ENCODE measurements at regions not wholly inside any gene's neighbourhood (a gene's known extent, or its start where the extent isn't known, plus 50 kb on each side); places are given as distances from the start of the nearest gene placed in this dataset.

DNA sequence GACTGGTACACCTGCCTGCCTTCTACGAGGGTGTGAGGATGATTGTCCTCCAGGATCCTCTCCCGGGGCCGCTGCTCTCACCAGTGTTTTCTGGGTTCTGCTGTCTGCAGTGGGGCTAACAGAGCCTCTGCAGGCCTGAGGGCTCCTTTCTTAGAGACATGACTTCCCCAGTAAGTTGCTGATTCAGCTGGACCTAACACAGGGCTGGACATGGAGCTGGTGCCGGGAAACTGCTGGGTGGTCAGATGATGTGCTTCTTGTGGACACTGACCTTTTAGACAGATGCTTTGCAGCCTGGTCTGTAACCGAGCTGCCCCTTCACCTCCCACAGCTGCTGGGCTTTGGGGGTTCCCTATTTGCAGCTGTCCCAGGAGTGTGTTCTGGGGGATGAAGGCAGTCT lies 71.5 kb downstream of the FOXL1 start:
- Histone ChIP-seq H3K4me1 (ENCODE audit: insufficient read depth, low read length) (no peaks in the 10 kb centered on the region), H3K27me3 (ENCODE audit: insufficient read depth, low read length) (no peaks in the 10 kb centered on the region), H3K4me3 (ENCODE audit: low read length) (no peak overlapping the region), H3K36me3 (ENCODE audit: insufficient read depth, low read depth, low read length) (no peaks in the 10 kb centered on the region), H3K9me3 (ENCODE audit: insufficient read depth, low read depth, low read length) (peaks cover 7% of the 10 kb centered on the region; the same call in 1 of the 2 replicates), H3K27ac (ENCODE audit: low read length) (no peak overlapping the region), H3K9ac (ENCODE audit: low read depth, low read length) (no peak overlapping the region)

DNA sequence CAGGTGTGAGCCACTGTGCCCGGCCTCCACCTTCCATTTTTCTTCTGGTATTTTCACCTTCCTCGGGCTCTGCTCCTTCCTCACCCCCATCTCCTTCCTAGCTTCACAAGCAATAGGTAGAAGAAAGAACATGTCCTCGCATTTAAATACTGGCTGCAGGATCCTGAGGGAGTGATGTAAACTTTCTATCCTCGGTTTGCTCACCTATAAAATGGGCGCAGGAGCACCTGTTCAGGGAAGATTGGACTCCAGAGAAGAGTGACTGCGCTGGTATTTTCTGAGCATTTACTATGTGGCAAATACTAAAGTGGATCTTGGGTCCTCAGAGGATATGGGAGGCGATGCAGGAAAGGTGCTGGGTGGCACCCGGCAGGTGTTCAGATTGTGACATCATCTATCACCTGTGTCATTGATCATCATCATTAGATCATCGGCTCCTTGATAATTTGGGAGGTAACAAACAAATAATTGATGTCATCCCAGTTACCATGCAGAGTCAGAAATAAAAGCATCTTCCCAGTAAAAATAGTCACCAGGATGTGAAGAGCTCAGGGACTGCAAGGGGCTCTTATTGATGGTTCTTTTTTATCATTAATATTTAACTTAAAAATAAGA lies 72.8 kb downstream of the FOXL1 start:
- H3K4me3 ChIP-seq (ENCODE audit: low read length): no peak overlapping the region

GRCh38 chr16:86651823-86652222 lies 73.5 kb downstream of the FOXL1 start:
- H3K27ac ChIP-seq (ENCODE audit: low read length): no peak overlapping the region
- H3K4me3 ChIP-seq (ENCODE audit: low read length): no peak overlapping the region
- H3K4me1 ChIP-seq (ENCODE audit: insufficient read depth, low read length): no peaks in the 10 kb centered on the region
- H3K27me3 ChIP-seq (ENCODE audit: insufficient read depth, low read length): no peaks in the 10 kb centered on the region
- peaks cover 7% of the 10 kb centered on the region; the same call in 1 of the 2 replicates for H3K9me3 ChIP-seq (ENCODE audit: insufficient read depth, low read depth, low read length)
- H3K9ac ChIP-seq (ENCODE audit: low read depth, low read length): no peak overlapping the region
- no peaks in the 10 kb centered on the region for H3K36me3 ChIP-seq (ENCODE audit: insufficient read depth, low read depth, low read length)

More for the DNA sequence above, 72.8 kb downstream of the FOXL1 start:
- Histone ChIP-seq H3K9ac (ENCODE audit: low read depth, low read length) (no peak overlapping the region), H3K36me3 (ENCODE audit: insufficient read depth, low read depth, low read length) (no peaks in the 10 kb centered on the region), H3K27me3 (ENCODE audit: insufficient read depth, low read length) (no peaks in the 10 kb centered on the region), H3K9me3 (ENCODE audit: insufficient read depth, low read depth, low read length) (peaks cover 7% of the 10 kb centered on the region; the same call in 1 of the 2 replicates), H3K27ac (ENCODE audit: low read length) (no peak overlapping the region), H3K4me1 (ENCODE audit: insufficient read depth, low read length) (no peaks in the 10 kb centered on the region)

DNA sequence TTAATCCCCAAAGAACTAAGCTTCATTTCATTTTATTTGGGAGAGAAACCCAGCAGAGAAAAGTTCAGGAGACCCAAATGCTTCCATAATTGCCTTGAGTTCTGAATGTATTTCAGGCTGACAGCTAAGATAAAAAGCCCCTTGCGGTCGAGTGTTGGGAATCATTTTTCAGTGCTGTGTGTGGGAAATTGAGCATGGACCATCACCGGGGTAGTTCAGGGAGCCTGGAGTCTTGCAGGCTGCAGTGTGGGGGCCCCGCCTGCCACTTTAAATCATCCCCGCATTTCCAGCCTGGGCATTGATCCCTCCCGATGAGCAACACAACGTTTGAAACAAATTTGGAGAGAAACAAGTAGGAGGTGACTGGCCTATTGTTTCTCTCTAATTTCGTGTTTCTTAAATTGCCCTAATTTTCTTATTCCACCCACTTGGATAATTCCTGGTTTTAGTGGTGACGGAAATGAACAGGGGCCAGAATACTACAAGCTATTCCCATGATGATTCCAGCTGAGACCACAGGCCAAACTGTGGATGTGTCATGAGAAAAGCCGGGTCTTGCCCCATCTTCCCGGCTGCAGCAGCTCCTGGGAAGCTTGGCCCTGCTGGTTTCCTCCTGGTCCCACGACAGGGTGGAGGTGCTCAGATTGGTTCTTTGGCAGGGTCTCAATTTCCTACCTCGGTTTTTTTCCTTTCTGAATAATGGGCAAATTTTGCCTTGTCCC lies 75.1 kb downstream of the FOXL1 start:
- no peak overlapping the region for H3K27ac ChIP-seq (ENCODE audit: low read length)
- H3K9ac ChIP-seq (ENCODE audit: low read depth, low read length): no peak overlapping the region
- H3K4me1 ChIP-seq (ENCODE audit: insufficient read depth, low read length): no peaks in the 10 kb centered on the region
- H3K4me3 ChIP-seq (ENCODE audit: low read length): no peak overlapping the region
- H3K27me3 ChIP-seq (ENCODE audit: insufficient read depth, low read length): no peaks in the 10 kb centered on the region
- no peaks in the 10 kb centered on the region for H3K9me3 ChIP-seq (ENCODE audit: insufficient read depth, low read depth, low read length)
- H3K36me3 ChIP-seq (ENCODE audit: insufficient read depth, low read depth, low read length): no peaks in the 10 kb centered on the region

- Histone ChIP-seq H3K9me3 (ENCODE audit: insufficient read depth, low read depth, low read length) (no peaks in the 10 kb centered on the region), H3K4me3 (ENCODE audit: low read length) (no peak overlapping the region), H3K36me3 (ENCODE audit: insufficient read depth, low read depth, low read length) (no peaks in the 10 kb centered on the region), H3K27me3 (ENCODE audit: insufficient read depth, low read length) (no peaks in the 10 kb centered on the region), H3K27ac (ENCODE audit: low read length) (no peak overlapping the region), H3K9ac (ENCODE audit: low read depth, low read length) (no peak overlapping the region), H3K4me1 (ENCODE audit: insufficient read depth, low read length) (no peaks in the 10 kb centered on the region)
These were observed 79.6 kb downstream of the FOXL1 start for GRCh38 chr16:86657972-86658371.

GRCh38 chr16:86660623-86661022 lies 82.3 kb downstream of the FOXL1 start:
- Histone ChIP-seq H3K4me1 (ENCODE audit: insufficient read depth, low read length) (no peaks in the 10 kb centered on the region), H3K27me3 (ENCODE audit: insufficient read depth, low read length) (no peaks in the 10 kb centered on the region), H3K27ac (ENCODE audit: low read length) (no peak overlapping the region), H3K36me3 (ENCODE audit: insufficient read depth, low read depth, low read length) (no peaks in the 10 kb centered on the region), H3K4me3 (ENCODE audit: low read length) (no peak overlapping the region), H3K9ac (ENCODE audit: low read depth, low read length) (no peak overlapping the region), H3K9me3 (ENCODE audit: insufficient read depth, low read depth, low read length) (no peaks in the 10 kb centered on the region)

DNA sequence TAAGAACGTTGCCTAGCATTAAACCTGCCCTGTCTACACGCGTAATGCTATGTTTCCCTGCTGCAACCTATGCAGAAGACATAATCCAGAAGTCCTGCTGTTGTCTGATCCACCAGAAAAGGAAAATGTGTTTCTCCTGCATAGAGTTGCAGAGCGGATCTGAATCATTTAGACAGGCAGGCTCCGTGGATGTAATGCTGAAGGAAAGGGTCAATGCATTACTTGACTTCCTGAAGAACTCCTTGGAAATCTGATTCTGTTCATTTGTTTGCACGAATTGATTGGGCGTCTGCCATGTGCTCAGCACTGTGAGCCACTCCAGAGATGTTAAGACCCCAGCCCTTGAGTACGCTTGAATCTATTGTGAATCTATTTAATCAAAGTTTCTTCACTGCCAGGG lies 83.4 kb downstream of the FOXL1 start:
- H3K27ac ChIP-seq (ENCODE audit: low read length): no peak overlapping the region

DNA sequence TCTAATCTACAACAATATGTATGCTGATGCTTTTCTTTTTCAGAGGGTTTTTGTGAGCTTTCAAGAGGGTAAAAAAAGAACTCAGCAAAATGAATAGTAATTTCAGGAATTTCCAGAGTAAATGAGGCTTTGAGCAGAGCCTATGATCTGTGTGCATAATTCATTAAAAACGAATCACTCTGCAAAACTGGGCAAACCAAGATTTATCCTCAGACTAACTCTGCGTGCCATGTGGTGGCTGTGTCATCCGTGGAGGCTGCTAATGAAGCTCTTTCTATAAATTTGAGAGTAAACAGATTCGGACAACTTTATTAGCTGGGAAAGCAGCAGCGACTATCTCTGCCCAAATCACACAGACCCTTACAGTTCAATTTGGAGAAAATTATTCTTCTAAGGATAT lies 83.8 kb downstream of the FOXL1 start:
- Histone ChIP-seq H3K4me1 (ENCODE audit: insufficient read depth, low read length) (no peaks in the 10 kb centered on the region), H3K9ac (ENCODE audit: low read depth, low read length) (no peak overlapping the region), H3K9me3 (ENCODE audit: insufficient read depth, low read depth, low read length) (no peaks in the 10 kb centered on the region), H3K27me3 (ENCODE audit: insufficient read depth, low read length) (no peaks in the 10 kb centered on the region), H3K4me3 (ENCODE audit: low read length) (no peak overlapping the region), H3K27ac (ENCODE audit: low read length) (no peak overlapping the region), H3K36me3 (ENCODE audit: insufficient read depth, low read depth, low read length) (no peaks in the 10 kb centered on the region)

More for the DNA sequence above, 83.4 kb downstream of the FOXL1 start:
- Histone ChIP-seq H3K9ac (ENCODE audit: low read depth, low read length) (no peak overlapping the region), H3K9me3 (ENCODE audit: insufficient read depth, low read depth, low read length) (no peaks in the 10 kb centered on the region), H3K27me3 (ENCODE audit: insufficient read depth, low read length) (no peaks in the 10 kb centered on the region), H3K4me1 (ENCODE audit: insufficient read depth, low read length) (no peaks in the 10 kb centered on the region), H3K36me3 (ENCODE audit: insufficient read depth, low read depth, low read length) (no peaks in the 10 kb centered on the region), H3K4me3 (ENCODE audit: low read length) (no peak overlapping the region)

- Histone ChIP-seq H3K9ac (ENCODE audit: low read depth, low read length) (no peak overlapping the region), H3K27me3 (ENCODE audit: insufficient read depth, low read length) (no peaks in the 10 kb centered on the region), H3K27ac (ENCODE audit: low read length) (no peak overlapping the region)
These were observed 84.4 kb downstream of the FOXL1 start for GRCh38 chr16:86662740-86663139.

GRCh38 chr16:86663685-86664521 lies 85.6 kb downstream of the FOXL1 start:
- H3K9ac ChIP-seq (ENCODE audit: low read depth, low read length): no peak overlapping the region
- H3K27me3 ChIP-seq (ENCODE audit: insufficient read depth, low read length): no peaks in the 10 kb centered on the region
- no peak overlapping the region for H3K4me3 ChIP-seq (ENCODE audit: low read length)
- H3K36me3 ChIP-seq (ENCODE audit: insufficient read depth, low read depth, low read length): no peaks in the 10 kb centered on the region
- no peaks in the 10 kb centered on the region for H3K9me3 ChIP-seq (ENCODE audit: insufficient read depth, low read depth, low read length)
- H3K27ac ChIP-seq (ENCODE audit: low read length): no peak overlapping the region
- H3K4me1 ChIP-seq (ENCODE audit: insufficient read depth, low read length): 0 out of 2 replicates have a peak, but pooled peaks cover 6% of the 10 kb centered on the region

More at GRCh38 chr16:86662740-86663139, 84.4 kb downstream of the FOXL1 start:
- H3K4me3 ChIP-seq (ENCODE audit: low read length): no peak overlapping the region
- H3K4me1 ChIP-seq (ENCODE audit: insufficient read depth, low read length): no peaks in the 10 kb centered on the region
- no peaks in the 10 kb centered on the region for H3K9me3 ChIP-seq (ENCODE audit: insufficient read depth, low read depth, low read length)
- H3K36me3 ChIP-seq (ENCODE audit: insufficient read depth, low read depth, low read length): no peaks in the 10 kb centered on the region

- H3K4me3 ChIP-seq (ENCODE audit: low read length): no peak overlapping the region
- no peaks in the 10 kb centered on the region for H3K9me3 ChIP-seq (ENCODE audit: insufficient read depth, low read depth, low read length)
- no peak overlapping the region for H3K9ac ChIP-seq (ENCODE audit: low read depth, low read length)
- H3K27me3 ChIP-seq (ENCODE audit: insufficient read depth, low read length): no peaks in the 10 kb centered on the region
- H3K27ac ChIP-seq (ENCODE audit: low read length): no peak overlapping the region
- no peaks in the 10 kb centered on the region for H3K36me3 ChIP-seq (ENCODE audit: insufficient read depth, low read depth, low read length)
- peaks cover 13% of the 10 kb centered on the region for H3K4me1 ChIP-seq (ENCODE audit: insufficient read depth, low read length)
These were observed 86.4 kb downstream of the FOXL1 start for GRCh38 chr16:86664522-86665318.
